ENCODE measurements at regions not wholly inside any gene's neighbourhood (a gene's known extent, or its start where the extent isn't known, plus 50 kb on each side); places are given as distances from the start of the nearest gene placed in this dataset.

- CTCF ChIA-PET, result no interaction called here
- POLR2A ChIA-PET, result no interaction called here
- TF ChIP-seq, protein P1, sequence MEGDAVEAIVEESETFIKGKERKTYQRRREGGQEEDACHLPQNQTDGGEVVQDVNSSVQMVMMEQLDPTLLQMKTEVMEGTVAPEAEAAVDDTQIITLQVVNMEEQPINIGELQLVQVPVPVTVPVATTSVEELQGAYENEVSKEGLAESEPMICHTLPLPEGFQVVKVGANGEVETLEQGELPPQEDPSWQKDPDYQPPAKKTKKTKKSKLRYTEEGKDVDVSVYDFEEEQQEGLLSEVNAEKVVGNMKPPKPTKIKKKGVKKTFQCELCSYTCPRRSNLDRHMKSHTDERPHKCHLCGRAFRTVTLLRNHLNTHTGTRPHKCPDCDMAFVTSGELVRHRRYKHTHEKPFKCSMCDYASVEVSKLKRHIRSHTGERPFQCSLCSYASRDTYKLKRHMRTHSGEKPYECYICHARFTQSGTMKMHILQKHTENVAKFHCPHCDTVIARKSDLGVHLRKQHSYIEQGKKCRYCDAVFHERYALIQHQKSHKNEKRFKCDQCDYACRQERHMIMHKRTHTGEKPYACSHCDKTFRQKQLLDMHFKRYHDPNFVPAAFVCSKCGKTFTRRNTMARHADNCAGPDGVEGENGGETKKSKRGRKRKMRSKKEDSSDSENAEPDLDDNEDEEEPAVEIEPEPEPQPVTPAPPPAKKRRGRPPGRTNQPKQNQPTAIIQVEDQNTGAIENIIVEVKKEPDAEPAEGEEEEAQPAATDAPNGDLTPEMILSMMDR (IDR thresholded peaks at IDR 0.05; ENCODE audit: control extremely low read depth, extremely low read depth, low read depth, missing control alignments), result no peak
- no peak for DNase-seq (ENCODE audit: extremely low spot score)
Measured at GRCh38 chr2:239662413-239663120, 261.7 kb upstream of the HDAC4 start.

DNA sequence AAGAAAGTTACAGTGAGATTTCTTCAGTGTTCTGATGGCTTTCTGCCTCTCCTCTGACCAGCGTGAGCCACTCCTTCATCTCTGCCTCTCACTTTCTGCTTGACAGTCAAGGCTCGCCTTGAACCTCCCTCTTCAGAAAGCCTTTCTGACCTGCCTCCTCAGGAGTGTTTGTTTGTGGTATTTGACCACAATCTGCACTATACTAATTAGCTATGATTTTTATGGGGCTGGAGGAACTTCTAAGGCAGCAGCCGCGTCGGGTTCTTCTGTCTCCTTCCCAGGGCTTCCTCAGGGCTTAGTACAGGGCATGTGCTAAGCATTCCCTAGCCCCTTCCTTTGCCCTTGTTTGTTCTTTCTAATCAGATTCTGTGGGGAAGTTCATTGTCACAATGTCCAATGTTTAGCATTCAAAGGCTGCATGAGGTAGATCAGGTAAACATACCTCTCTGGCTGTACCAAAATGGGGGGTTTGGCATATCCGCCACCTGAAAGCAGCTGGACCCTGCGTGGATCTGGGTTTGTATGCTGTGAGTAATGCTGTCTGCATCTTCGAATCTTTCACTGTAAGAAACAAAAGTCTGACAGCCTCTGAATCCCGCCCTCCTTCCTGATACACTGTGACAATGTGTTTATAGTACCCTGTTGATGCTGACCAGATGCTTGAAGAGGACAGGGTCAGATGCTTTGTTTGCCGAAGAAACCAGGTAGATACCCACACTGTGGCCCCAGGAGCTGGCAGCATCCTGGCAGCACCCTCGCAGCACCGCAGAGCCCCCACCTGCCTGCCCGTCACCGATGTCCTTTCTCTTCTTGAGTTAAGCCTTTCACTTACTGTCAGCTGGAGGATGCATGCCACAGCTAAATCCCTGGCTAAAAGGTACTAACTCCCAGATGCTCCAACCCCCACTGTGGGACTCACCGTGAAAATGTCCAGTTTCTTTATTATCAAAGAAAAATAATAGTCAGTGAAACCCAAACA, 260.8 kb upstream of the HDAC4 start:
- CTCF ChIA-PET, result no interaction called here

DNA sequence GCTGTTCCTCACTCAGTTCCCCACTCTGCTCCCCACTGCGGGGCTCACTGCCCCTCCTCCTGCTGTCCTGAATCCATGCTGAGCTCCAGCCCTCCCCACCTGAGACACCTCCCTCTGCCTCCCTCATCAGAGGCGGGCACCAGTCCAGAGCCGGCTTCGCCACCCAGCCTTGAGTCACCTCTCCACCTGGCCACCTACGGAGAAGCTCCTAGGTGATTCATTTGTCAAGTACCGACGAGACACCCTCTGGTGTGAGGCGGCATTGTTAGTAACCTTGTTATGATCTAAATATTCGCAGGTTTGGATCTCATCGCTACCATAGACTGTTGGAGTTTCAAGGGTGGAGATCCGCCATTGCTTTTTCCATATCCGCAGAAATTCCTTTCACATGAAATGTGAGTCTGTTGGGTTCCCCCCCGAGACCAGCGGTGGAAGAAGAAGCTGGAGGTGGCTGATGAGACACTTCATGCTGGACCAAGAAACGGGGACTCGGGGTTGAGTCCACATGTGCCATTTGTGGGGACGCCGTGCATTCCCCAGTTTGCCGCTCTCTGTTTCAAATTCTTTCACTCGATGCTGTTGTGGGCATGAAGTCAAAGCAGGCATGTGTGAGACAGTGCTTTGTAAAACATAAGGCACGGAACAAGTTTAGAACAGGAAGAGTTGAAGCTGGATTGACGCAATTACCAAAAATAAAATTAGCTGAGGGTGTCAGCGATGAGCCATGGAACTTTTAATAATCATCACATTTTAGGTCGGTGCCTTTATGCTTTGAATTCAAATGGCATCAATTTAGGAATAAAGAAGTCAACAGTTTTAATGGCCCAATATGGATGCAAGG, 259.8 kb upstream of the HDAC4 start:
- TF ChIP-seq, protein P1 (IDR thresholded peaks at IDR 0.05; ENCODE audit: control extremely low read depth, extremely low read depth, low read depth, missing control alignments), result no peak
- CTCF ChIA-PET, result no interaction called here
- DNase-seq (ENCODE audit: extremely low spot score), result no peak
- POLR2A ChIA-PET, result no interaction called here

More for the DNA sequence above, 260.8 kb upstream of the HDAC4 start:
- TF ChIP-seq, protein P1 (IDR thresholded peaks at IDR 0.05; ENCODE audit: control extremely low read depth, extremely low read depth, low read depth, missing control alignments), result no peak
- DNase-seq (ENCODE audit: extremely low spot score), result no peak
- POLR2A ChIA-PET, result no interaction called here

GRCh38 chr2:239657992-239658391, 257.2 kb upstream of the HDAC4 start:
- no peak for DNase-seq (ENCODE audit: extremely low spot score)
- ChIA-PET POLR2A (no interaction called here), CTCF (no interaction called here)
- TF ChIP-seq, protein P1 (IDR thresholded peaks at IDR 0.05; ENCODE audit: control extremely low read depth, extremely low read depth, low read depth, missing control alignments), result no peak

DNA sequence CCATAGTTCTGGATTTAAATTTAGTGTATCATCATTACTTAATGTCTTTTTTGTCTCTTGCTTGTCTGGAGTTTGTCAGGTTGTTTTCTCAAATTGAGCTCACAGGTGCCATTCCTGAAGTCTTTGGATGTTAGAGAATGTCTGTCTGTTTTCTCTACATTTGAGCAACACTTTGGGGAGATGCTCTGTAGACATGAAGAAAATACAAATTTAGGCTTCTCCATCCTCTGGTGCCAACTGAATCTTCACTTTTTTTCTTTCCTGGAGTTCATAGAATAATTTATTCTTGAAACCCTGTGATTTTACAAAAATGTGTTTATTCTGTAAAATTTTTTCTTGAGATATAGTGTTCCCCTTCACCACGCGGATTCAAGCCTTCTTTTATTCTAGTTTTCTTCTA, 256.4 kb upstream of the HDAC4 start:
- CTCF ChIA-PET, result no interaction called here
- POLR2A ChIA-PET, result no interaction called here
- TF ChIP-seq, protein P1 (IDR thresholded peaks at IDR 0.05; ENCODE audit: control extremely low read depth, extremely low read depth, low read depth, missing control alignments), result no peak
- DNase-seq (ENCODE audit: extremely low spot score), result no peak

- ChIA-PET CTCF (no interaction called here), POLR2A (no interaction called here)
- DNase-seq (ENCODE audit: extremely low spot score), result no peak
- TF ChIP-seq, protein P1 (IDR thresholded peaks at IDR 0.05; ENCODE audit: control extremely low read depth, extremely low read depth, low read depth, missing control alignments), result no peak
Measured at GRCh38 chr2:239654266-239654665, 253.4 kb upstream of the HDAC4 start.

Data from GM10248 (cell line).